Caco-2 (cell line): ENCODE measurements at regions not wholly inside any gene's neighbourhood (a gene's known extent, or its start where the extent isn't known, plus 50 kb on each side); places are given as distances from the start of the nearest gene placed in this dataset.

ENCODE experiments used
- BruUV-seq: library from RNA; stranded (reverse); fragments of 400-500 nt; replicated peaks from 2 replicates; lab custom pipeline; 2021; lab: Mats Ljungman, UMichigan
- CTCF ChIA-PET: fragments of 300-600 bp; sonication (Branson Sonifier 250); formaldehyde crosslinking; loops from one replicate; lab custom pipeline; 2022; ENCODE audit warnings: antibody characterized with exemption; lab: Charles Lee
- POLR2A ChIA-PET: fragments of 300-600 bp; sonication (Branson Sonifier 250); formaldehyde crosslinking; loops from one replicate; lab custom pipeline; 2022; ENCODE audit warnings: antibody characterized with exemption; lab: Charles Lee
- DNase-seq, 2 experiments: peaks; one replicate each; pipeline versions ENCODE4 v3.0.0 to v3.0.0-alpha.2; 2020 to 2022
- H3K27me3 ChIP-seq: replicated peaks from 2 replicates; pipeline ENCODE4 v1.6.0; 2011; ENCODE audit warnings: low read length; ENCODE audit not compliant: control insufficient read depth, insufficient read depth
- H3K36me3 ChIP-seq: 2 replicates; pipeline ENCODE4 v1.5.1; 2011; ENCODE audit warnings: low read length; ENCODE audit not compliant: control insufficient read depth, insufficient read depth
- H3K4me1 ChIP-seq: fragments of 250-450 bp; sonication (Bioruptor Pico); 2 replicates; pipeline ENCODE4 v1.5.1; 2020; ENCODE audit warnings: mild to moderate bottlenecking
- H3K4me3 ChIP-seq: 2 replicates; pipeline ENCODE4 v1.5.1; 2011; ENCODE audit warnings: low read depth, mild to moderate bottlenecking, control low read depth, low read length
- H3K9me3 ChIP-seq: fragments of 250-450 bp; sonication (Bioruptor Pico); 2 replicates; pipeline ENCODE4 v1.5.1; 2020; ENCODE audit warnings: mild to moderate bottlenecking, moderate library complexity
- H3K27ac Mint-ChIP-seq: one replicate; pipeline ENCODE4 v1.8.0; 2022; ENCODE audit warnings: mixed read lengths; ENCODE audit not compliant: unreplicated experiment
- H3K27me3 Mint-ChIP-seq: one replicate; pipeline ENCODE4 v1.8.0; 2022; ENCODE audit warnings: mixed read lengths; ENCODE audit not compliant: insufficient read depth, unreplicated experiment
- H3K36me3 Mint-ChIP-seq: one replicate; pipeline ENCODE4 v1.8.0; 2022; ENCODE audit warnings: mild to moderate bottlenecking, mixed read lengths; ENCODE audit not compliant: insufficient read depth, unreplicated experiment
- H3K4me1 Mint-ChIP-seq: one replicate; pipeline ENCODE4 v1.8.0; 2022; ENCODE audit warnings: low read depth, mixed read lengths; ENCODE audit not compliant: unreplicated experiment
- H3K4me3 Mint-ChIP-seq: one replicate; pipeline ENCODE4 v1.8.0; 2022; ENCODE audit warnings: mild to moderate bottlenecking, moderate library complexity, mixed read lengths; ENCODE audit not compliant: unreplicated experiment
- H3K9me3 Mint-ChIP-seq: one replicate; pipeline ENCODE4 v1.8.0; 2022; ENCODE audit warnings: mixed read lengths; ENCODE audit not compliant: unreplicated experiment
- CTCF ChIP-seq, 2 experiments: fragments of 200-600 bp in 1 of 2; IDR thresholded peaks; 1 replicate in 1 of 2; 2 replicates in 1 of 2; pipeline versions ENCODE4 v1.5.1 to v1.8.0; 2011 to 2022; ENCODE audit warnings: antibody characterized with exemption in 1 of 2, control low read depth in 1 of 2, inconsistent platforms in 1 of 2, low read depth in 1 of 2, low read length in 1 of 2, mild to moderate bottlenecking in 1 of 2, moderate library complexity in 1 of 2; ENCODE audit not compliant: insufficient read depth in 1 of 2, severe bottlenecking in 1 of 2, unreplicated experiment in 1 of 2
- intact Hi-C: fragments of 100-400 bp; cut with micrococcal nuclease; formaldehyde crosslinking; loops from one replicate; pipeline ENCODE4 v1.10.0; 2022; ENCODE audit not compliant: unreplicated experiment

- ChIA-PET POLR2A (no interaction called here), CTCF (no interaction called here)
- no peak overlapping the region for H3K27ac Mint-ChIP-seq
- Histone ChIP-seq H3K36me3 (no peaks in the 10 kb centered on the region), H3K9me3 (no peaks in the 10 kb centered on the region), H3K4me1 (no peaks in the 10 kb centered on the region), H3K27me3 (no peaks in the 10 kb centered on the region), H3K4me3 (no peak overlapping the region)
- no peak for DNase-seq
- no peaks in the 10 kb centered on the region for H3K27me3 Mint-ChIP-seq
- intact Hi-C loops: no loop called here
- TF ChIP-seq CTCF (IDR thresholded peaks at IDR 0.05; ENCODE audit: insufficient read depth in 1 of 2, low read depth in 1 of 2, low read length in 1 of 2, severe bottlenecking in 1 of 2, unreplicated experiment in 1 of 2): no peak
- no peak overlapping the region for H3K4me3 Mint-ChIP-seq
- BruUV-seq: no TSS peak
- H3K9me3 Mint-ChIP-seq: no peaks in the 10 kb centered on the region
- H3K4me1 Mint-ChIP-seq: no peaks in the 10 kb centered on the region
- no peaks in the 10 kb centered on the region for H3K36me3 Mint-ChIP-seq
Measured at GRCh38 chr6:130715058-130715457, 112.1 kb upstream of the SMLR1 start.

DNA sequence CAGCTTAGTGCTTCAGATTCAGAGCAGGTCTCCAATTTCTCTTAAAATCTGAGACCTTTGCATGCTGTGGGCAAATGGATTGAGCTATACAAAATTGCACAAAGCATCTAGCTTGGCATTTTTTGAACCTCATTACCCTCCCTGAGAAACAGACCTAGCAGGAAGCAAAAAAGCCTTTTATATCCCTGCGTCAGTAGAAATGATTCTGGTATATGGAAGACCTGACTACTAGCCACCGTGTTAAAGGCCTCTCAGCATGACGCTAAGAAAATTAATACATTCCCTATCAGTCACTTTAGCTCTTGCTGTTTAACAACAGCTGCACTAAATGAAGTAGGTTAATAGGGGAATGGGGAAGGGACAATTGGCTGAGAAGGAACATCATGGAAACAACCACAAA is 110.7 kb upstream of the SMLR1 start:
- DNase-seq: no peak
- Mint-ChIP-seq H3K36me3 (no peaks in the 10 kb centered on the region), H3K27ac (no peak overlapping the region), H3K4me3 (no peak overlapping the region), H3K9me3 (no peaks in the 10 kb centered on the region), H3K4me1 (no peaks in the 10 kb centered on the region), H3K27me3 (no peaks in the 10 kb centered on the region)
- Histone ChIP-seq H3K36me3 (no peaks in the 10 kb centered on the region), H3K4me1 (no peaks in the 10 kb centered on the region), H3K9me3 (no peaks in the 10 kb centered on the region), H3K4me3 (no peak overlapping the region), H3K27me3 (no peaks in the 10 kb centered on the region)
- no TSS peak for BruUV-seq
- ChIA-PET CTCF (no interaction called here), POLR2A (no interaction called here)
- intact Hi-C loops: no loop called here
- no peak for TF ChIP-seq CTCF (IDR thresholded peaks at IDR 0.05; ENCODE audit: insufficient read depth in 1 of 2, low read depth in 1 of 2, low read length in 1 of 2, severe bottlenecking in 1 of 2, unreplicated experiment in 1 of 2)

DNA sequence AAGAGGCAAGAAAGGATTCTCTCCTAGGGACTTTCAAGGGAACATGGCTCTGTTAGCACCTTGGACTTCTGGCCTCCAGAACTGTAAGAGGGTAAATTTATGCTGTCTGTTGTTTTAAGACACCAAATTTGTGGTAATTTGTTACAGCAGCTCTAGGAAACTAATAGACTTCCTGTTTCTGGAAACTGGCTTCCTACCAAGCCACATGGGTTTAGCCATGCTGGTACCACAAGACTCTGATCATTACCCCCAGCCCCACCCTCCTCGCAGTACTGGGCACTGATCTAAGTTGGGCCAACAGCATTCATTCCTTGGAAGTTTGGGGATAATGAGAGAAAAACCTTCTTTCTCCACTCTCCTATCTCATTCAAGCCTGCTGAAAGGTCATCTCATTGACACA is 109.5 kb upstream of the SMLR1 start:
- no peaks in the 10 kb centered on the region for H3K9me3 ChIP-seq
- H3K36me3 Mint-ChIP-seq: no peaks in the 10 kb centered on the region
- H3K4me1 ChIP-seq: no peaks in the 10 kb centered on the region
- DNase-seq: no peak
- no peak overlapping the region for H3K27ac Mint-ChIP-seq
- H3K9me3 Mint-ChIP-seq: no peaks in the 10 kb centered on the region
- no peak overlapping the region for H3K4me3 Mint-ChIP-seq
- no peaks in the 10 kb centered on the region for H3K4me1 Mint-ChIP-seq
- intact Hi-C loops: no loop called here
- no TSS peak for BruUV-seq
- H3K36me3 ChIP-seq: no peaks in the 10 kb centered on the region
- no peak for TF ChIP-seq CTCF (IDR thresholded peaks at IDR 0.05; ENCODE audit: insufficient read depth in 1 of 2, low read depth in 1 of 2, low read length in 1 of 2, severe bottlenecking in 1 of 2, unreplicated experiment in 1 of 2)
- no peaks in the 10 kb centered on the region for H3K27me3 Mint-ChIP-seq
- H3K4me3 ChIP-seq: no peak overlapping the region
- no peaks in the 10 kb centered on the region for H3K27me3 ChIP-seq
- POLR2A ChIA-PET: no interaction called here
- CTCF ChIA-PET: no interaction called here
